Body of pancreas (tissue), 4 donors: ENCODE measurements at regions not wholly inside any gene's neighbourhood (a gene's known extent, or its start where the extent isn't known, plus 50 kb on each side); places are given as distances from the start of the nearest gene placed in this dataset.

ENCODE experiments used
- CTCF ChIP-seq, 7 experiments: fragments of 450-650 bp in 4 of 7; fragments of 200-600 bp in 3 of 7; sonication (generic) in 3 of 7; IDR thresholded peaks; one replicate each; pipeline ENCODE4 v1.5.1; 2016 to 2019; ENCODE audit warnings: antibody characterized with exemption in 7 of 7
- POLR2A ChIP-seq, 3 donors: fragments of 450-650 bp; IDR thresholded peaks; one replicate each; pipeline ENCODE4 v1.6.1; 2016; ENCODE audit warnings: antibody characterized with exemption in 3 of 3, mild to moderate bottlenecking in 2 of 3

- TF ChIP-seq CTCF (IDR thresholded peaks at IDR 0.05) (no peak), POLR2A (IDR thresholded peaks at IDR 0.05) (no peak)
These were observed 133.6 kb upstream of the PITX1 start for GRCh38 chr5:135167634-135168033.
